ENCODE measurements at regions not wholly inside any gene's neighbourhood (a gene's known extent, or its start where the extent isn't known, plus 50 kb on each side); places are given as distances from the start of the nearest gene placed in this dataset.
A peak's percentile ranks its signal among the peaks of the same experiment; 100 is the strongest.

DNA sequence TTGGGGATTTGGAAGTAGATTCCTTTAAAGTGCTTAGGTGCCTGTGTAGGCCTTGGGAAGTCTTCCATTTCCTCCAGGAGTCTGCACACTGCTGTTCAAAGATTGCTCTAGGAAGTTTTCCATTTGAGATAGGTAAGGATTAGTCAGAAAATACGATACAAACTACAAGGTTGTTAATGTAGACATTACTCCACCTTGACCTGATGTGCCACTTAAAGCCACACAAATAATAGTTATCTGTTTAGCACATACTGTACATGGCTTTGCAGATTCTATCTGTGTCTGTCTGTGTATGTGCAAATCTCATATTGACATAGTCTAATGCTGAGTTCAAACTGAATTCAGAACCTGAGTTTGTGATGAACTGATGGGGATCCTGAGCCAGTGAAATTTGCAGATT is 118.4 kb downstream of the RHOU start:
- Mint-ChIP-seq H3K27ac (ENCODE audit: unreplicated experiment) (no peak overlapping the region), H3K36me3 (ENCODE audit: unreplicated experiment) (no peaks in the 10 kb centered on the region), H3K4me1 (ENCODE audit: unreplicated experiment) (no peaks in the 10 kb centered on the region), H3K9me3 (ENCODE audit: unreplicated experiment) (peaks cover 4% of the 10 kb centered on the region), H3K27me3 (ENCODE audit: unreplicated experiment) (peaks cover 8% of the 10 kb centered on the region), H3K4me3 (ENCODE audit: unreplicated experiment) (no peak overlapping the region)
- no peak for DNase-seq (ENCODE audit: extremely low spot score, unreplicated experiment)
- no peak for TF ChIP-seq CTCF (IDR thresholded peaks at IDR 0.05)

- no peak for DNase-seq (ENCODE audit: extremely low spot score, unreplicated experiment)
- no peak for TF ChIP-seq CTCF (IDR thresholded peaks at IDR 0.05)
- Mint-ChIP-seq H3K27ac (ENCODE audit: unreplicated experiment) (no peak overlapping the region), H3K4me3 (ENCODE audit: unreplicated experiment) (no peak overlapping the region), H3K36me3 (ENCODE audit: unreplicated experiment) (no peaks in the 10 kb centered on the region), H3K4me1 (ENCODE audit: unreplicated experiment) (peaks cover 3% of the 10 kb centered on the region), H3K9me3 (ENCODE audit: unreplicated experiment) (peaks cover 4% of the 10 kb centered on the region), H3K27me3 (ENCODE audit: unreplicated experiment) (peaks cover 8% of the 10 kb centered on the region)
These were observed 119.6 kb downstream of the RHOU start for GRCh38 chr1:228854907-228855306.

DNA sequence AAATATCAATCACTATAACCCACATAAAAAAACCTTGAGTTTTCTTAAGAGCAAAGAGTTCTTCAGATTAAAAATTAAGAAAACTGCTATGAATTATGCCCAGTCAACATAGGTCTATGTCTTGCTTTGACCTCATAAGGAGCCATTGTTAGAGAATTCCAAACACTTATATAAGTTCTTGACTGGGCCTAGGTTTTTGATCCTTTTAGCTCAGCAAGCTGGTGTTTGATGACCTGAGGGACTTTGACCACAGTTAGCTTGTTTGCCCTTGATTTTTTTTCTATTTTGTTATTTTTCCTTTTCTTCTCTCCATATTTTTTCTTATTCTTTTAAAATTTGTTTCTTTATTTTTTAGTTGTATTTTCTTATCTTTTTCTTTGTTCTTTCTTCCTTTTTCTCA is 122.3 kb downstream of the RHOU start:
- TF ChIP-seq CTCF (IDR thresholded peaks at IDR 0.05) = no peak
- DNase-seq (ENCODE audit: extremely low spot score, unreplicated experiment) = no peak
- peaks cover 8% of the 10 kb centered on the region for H3K27me3 Mint-ChIP-seq (ENCODE audit: unreplicated experiment)
- H3K36me3 Mint-ChIP-seq (ENCODE audit: unreplicated experiment) = no peaks in the 10 kb centered on the region
- H3K27ac Mint-ChIP-seq (ENCODE audit: unreplicated experiment) = no peak overlapping the region
- no peak overlapping the region for H3K4me3 Mint-ChIP-seq (ENCODE audit: unreplicated experiment)
- peaks cover 25% of the 10 kb centered on the region for H3K4me1 Mint-ChIP-seq (ENCODE audit: unreplicated experiment)
- H3K9me3 Mint-ChIP-seq (ENCODE audit: unreplicated experiment) = peaks cover 4% of the 10 kb centered on the region

GRCh38 chr1:228860911-228861831 is 125.9 kb downstream of the RHOU start:
- H3K9me3 Mint-ChIP-seq (ENCODE audit: unreplicated experiment) = no peaks in the 10 kb centered on the region
- H3K36me3 Mint-ChIP-seq (ENCODE audit: unreplicated experiment) = no peaks in the 10 kb centered on the region
- peak; percentile 64 for DNase-seq (ENCODE audit: extremely low spot score, unreplicated experiment)
- no peak overlapping the region for H3K27ac Mint-ChIP-seq (ENCODE audit: unreplicated experiment)
- TF ChIP-seq CTCF (IDR thresholded peaks at IDR 0.05) = no peak
- no peak overlapping the region for H3K4me3 Mint-ChIP-seq (ENCODE audit: unreplicated experiment)
- H3K27me3 Mint-ChIP-seq (ENCODE audit: unreplicated experiment) = peaks cover 7% of the 10 kb centered on the region
- peaks cover 54% of the 10 kb centered on the region for H3K4me1 Mint-ChIP-seq (ENCODE audit: unreplicated experiment)

DNA sequence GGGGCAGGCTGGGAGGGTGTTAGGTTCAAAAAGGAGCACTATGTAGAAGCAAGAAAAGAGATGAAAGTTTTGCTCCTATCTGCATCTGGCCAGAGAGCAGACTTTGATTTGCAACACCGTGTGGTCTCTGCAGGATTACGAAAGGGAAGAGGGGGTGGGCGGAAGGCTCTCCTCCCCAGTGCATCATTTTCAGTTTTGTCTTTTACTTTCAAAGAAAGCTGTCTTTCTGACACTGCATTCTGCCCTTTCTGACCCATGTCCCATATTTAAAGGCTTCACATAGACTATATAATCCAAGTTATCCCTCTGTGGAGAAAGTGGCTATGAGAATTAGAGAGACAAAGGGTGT is 126.5 kb downstream of the RHOU start:
- Mint-ChIP-seq H3K4me1 (ENCODE audit: unreplicated experiment) (peaks cover 59% of the 10 kb centered on the region), H3K27me3 (ENCODE audit: unreplicated experiment) (peaks cover 5% of the 10 kb centered on the region), H3K4me3 (ENCODE audit: unreplicated experiment) (no peak overlapping the region), H3K36me3 (ENCODE audit: unreplicated experiment) (no peaks in the 10 kb centered on the region), H3K27ac (ENCODE audit: unreplicated experiment) (no peak overlapping the region), H3K9me3 (ENCODE audit: unreplicated experiment) (no peaks in the 10 kb centered on the region)
- no peak for TF ChIP-seq CTCF (IDR thresholded peaks at IDR 0.05)
- DNase-seq (ENCODE audit: extremely low spot score, unreplicated experiment) = no peak

Measured in osteocyte (in vitro differentiated cells).